Endodermal cell (in vitro differentiated cells): ENCODE measurements at regions not wholly inside any gene's neighbourhood (a gene's known extent, or its start where the extent isn't known, plus 50 kb on each side); places are given as distances from the start of the nearest gene placed in this dataset.
"Not testable (repeated sequence)": the region's sequence is repeated elsewhere in the genome, so short reads cannot be mapped to it uniquely, and the experiment has no call there.

ENCODE experiments used
- DNase-seq: peaks from one replicate; pipeline ENCODE4 v3.0.0-alpha.2; 2017
- H3K27ac ChIP-seq: 2 replicates; pipeline ENCODE4 v1.5.1; 2013; ENCODE audit warnings: mild to moderate bottlenecking, low read depth, low read length, moderate library complexity
- H3K27me3 ChIP-seq: 2 replicates; pipeline ENCODE4 v1.6.1; 2013; ENCODE audit warnings: mild to moderate bottlenecking, low read length, moderate library complexity; ENCODE audit not compliant: insufficient read depth, control insufficient read depth, poor library complexity, severe bottlenecking
- H3K36me3 ChIP-seq: 2 replicates; pipeline ENCODE4 v1.7.0; 2013; ENCODE audit warnings: mild to moderate bottlenecking, low read length, moderate library complexity; ENCODE audit not compliant: control insufficient read depth, insufficient read depth
- H3K4me1 ChIP-seq: one replicate; pipeline ENCODE4 v1.7.0; 2013; ENCODE audit warnings: low read length; ENCODE audit not compliant: control insufficient read depth, insufficient read depth
- H3K4me3 ChIP-seq: 2 replicates; pipeline ENCODE4 v1.5.1; 2013; ENCODE audit warnings: mild to moderate bottlenecking, low read length, moderate library complexity
- H3K9ac ChIP-seq: 2 replicates; pipeline ENCODE4 v1.6.1; 2013; ENCODE audit warnings: mild to moderate bottlenecking, low read length, moderate library complexity; ENCODE audit not compliant: poor library complexity, severe bottlenecking; ENCODE audit errors: extremely low read depth
- H3K9me3 ChIP-seq: 2 replicates; pipeline ENCODE4 v1.6.1; 2013; ENCODE audit warnings: mild to moderate bottlenecking, low read length, moderate library complexity; ENCODE audit not compliant: control insufficient read depth
- H3K27ac Mint-ChIP-seq: 2 replicates; pipeline ENCODE4 v1.8.0; 2020; ENCODE audit warnings: mixed read lengths
- H3K27me3 Mint-ChIP-seq: 2 replicates; pipeline ENCODE4 v1.8.0; 2021; ENCODE audit warnings: mild to moderate bottlenecking, mixed read lengths; ENCODE audit not compliant: insufficient read depth
- H3K36me3 Mint-ChIP-seq: 2 replicates; pipeline ENCODE4 v1.8.0; 2020; ENCODE audit warnings: low read depth, mixed read lengths
- H3K4me1 Mint-ChIP-seq: 2 replicates; pipeline ENCODE4 v1.8.0; 2020; ENCODE audit warnings: mixed read lengths
- H3K4me3 Mint-ChIP-seq: 2 replicates; pipeline ENCODE4 v1.8.0; 2020; ENCODE audit warnings: mild to moderate bottlenecking, moderate library complexity, mixed read lengths
- H3K9me3 Mint-ChIP-seq: 2 replicates; pipeline ENCODE4 v1.8.0; 2020; ENCODE audit warnings: mild to moderate bottlenecking, mixed read lengths
- WGBS, 2 experiments: methylation state at CpG; one replicate each; pipeline versions ENCODE4 v1.1.5 to v1.1.7; 2013; ENCODE audit warnings: missing lambda C conversion rate in 2 of 2, mixed read lengths in 1 of 2; ENCODE audit not compliant: insufficient coverage in 1 of 2, insufficient read length in 1 of 2; 5-methylcytosine and 5-hydroxymethylcytosine counted together

GRCh38 chr15:22599526-22600320 lies 141.0 kb downstream of the GOLGA6L22 start:
- H3K27ac ChIP-seq, H3K36me3 Mint-ChIP-seq, H3K9me3 Mint-ChIP-seq, H3K9ac ChIP-seq, H3K4me3 Mint-ChIP-seq, H3K4me1 ChIP-seq, H3K9me3 ChIP-seq, H3K27ac Mint-ChIP-seq, H3K4me3 ChIP-seq, H3K36me3 ChIP-seq, H3K27me3 ChIP-seq, H3K4me1 Mint-ChIP-seq, DNase-seq, H3K27me3 Mint-ChIP-seq: not testable (repeated sequence)
- WGBS, 2 experiments = 80 to 96% methylated on average over 2 to 25 of the region's 30 CpGs

- H3K4me3 Mint-ChIP-seq, H3K27ac Mint-ChIP-seq, H3K9me3 Mint-ChIP-seq, DNase-seq, H3K27me3 Mint-ChIP-seq, H3K36me3 ChIP-seq, H3K4me1 ChIP-seq, H3K27me3 ChIP-seq, H3K9me3 ChIP-seq, H3K27ac ChIP-seq, H3K4me3 ChIP-seq, H3K9ac ChIP-seq, H3K4me1 Mint-ChIP-seq, H3K36me3 Mint-ChIP-seq: not testable (repeated sequence)
- WGBS, 2 experiments = 67% methylated on average over 6 of the region's 9 CpGs; no CpG with 5 or more reads in 1 of the 2 experiments
These were observed 158.3 kb downstream of the GOLGA6L22 start for GRCh38 chr15:22616976-22617375.

- not testable (repeated sequence) for H3K36me3 ChIP-seq, H3K36me3 Mint-ChIP-seq, H3K4me3 ChIP-seq, H3K27ac Mint-ChIP-seq, H3K9me3 Mint-ChIP-seq, H3K4me3 Mint-ChIP-seq, DNase-seq, H3K9me3 ChIP-seq, H3K27me3 ChIP-seq, H3K27me3 Mint-ChIP-seq, H3K9ac ChIP-seq, H3K4me1 Mint-ChIP-seq, H3K4me1 ChIP-seq, H3K27ac ChIP-seq
- WGBS, 2 experiments = 84% methylated on average over 2 of the region's 3 CpGs; no CpG with 5 or more reads in 1 of the 2 experiments
These were observed 154.7 kb upstream of the NIPA1 start for GRCh38 chr15:22631789-22632188.

GRCh38 chr15:22639983-22640382 lies 146.5 kb upstream of the NIPA1 start:
- H3K4me3 Mint-ChIP-seq, H3K9ac ChIP-seq, H3K27me3 ChIP-seq, H3K27ac Mint-ChIP-seq, DNase-seq, H3K4me3 ChIP-seq, H3K27ac ChIP-seq, H3K27me3 Mint-ChIP-seq, H3K4me1 Mint-ChIP-seq, H3K36me3 ChIP-seq, H3K9me3 ChIP-seq, H3K4me1 ChIP-seq, H3K9me3 Mint-ChIP-seq, H3K36me3 Mint-ChIP-seq: not testable (repeated sequence)
- 86% methylated on average over 2 of the region's 2 CpGs; no CpG with 5 or more reads in 1 of the 2 experiments for WGBS, 2 experiments

GRCh38 chr15:22649458-22649857 lies 137.0 kb upstream of the NIPA1 start:
- H3K27me3 ChIP-seq, H3K9ac ChIP-seq, H3K4me3 ChIP-seq, H3K36me3 Mint-ChIP-seq, H3K4me1 Mint-ChIP-seq, H3K27me3 Mint-ChIP-seq, H3K36me3 ChIP-seq, H3K9me3 ChIP-seq, H3K9me3 Mint-ChIP-seq, H3K4me3 Mint-ChIP-seq, H3K27ac ChIP-seq, H3K27ac Mint-ChIP-seq, H3K4me1 ChIP-seq, DNase-seq: not testable (repeated sequence)
- 74 to 100% methylated on average over 1 to 4 of the region's 4 CpGs for whole genome bisulfite sequencing, 2 experiments

GRCh38 chr15:22651179-22651578 lies 135.3 kb upstream of the NIPA1 start:
- not testable (repeated sequence) for H3K9me3 ChIP-seq, H3K27ac ChIP-seq, H3K9me3 Mint-ChIP-seq, H3K4me1 Mint-ChIP-seq, H3K4me1 ChIP-seq, H3K9ac ChIP-seq, H3K27ac Mint-ChIP-seq, H3K4me3 Mint-ChIP-seq, H3K27me3 Mint-ChIP-seq, H3K27me3 ChIP-seq, DNase-seq, H3K36me3 Mint-ChIP-seq, H3K4me3 ChIP-seq, H3K36me3 ChIP-seq
- 86% methylated on average over 2 of the region's 2 CpGs; no CpG with 5 or more reads in 1 of the 2 experiments for WGBS, 2 experiments

- 0% methylated on average over 4 to 94 of the region's 110 CpGs for WGBS, 2 experiments
These were observed 122.0 kb upstream of the NIPA1 start for GRCh38 chr15:22664294-22665058.

More at GRCh38 chr15:22664294-22665058, 122.0 kb upstream of the NIPA1 start:
- H3K36me3 Mint-ChIP-seq, H3K36me3 ChIP-seq, H3K4me3 ChIP-seq, H3K27ac Mint-ChIP-seq, H3K4me1 Mint-ChIP-seq, H3K9ac ChIP-seq, H3K9me3 ChIP-seq, H3K27ac ChIP-seq, H3K9me3 Mint-ChIP-seq, H3K4me1 ChIP-seq: not testable (repeated sequence)
- peak; percentile 63 for DNase-seq
- Mint-ChIP-seq H3K4me3 (peak overlapping the region; percentile 40), H3K27me3 (peaks cover 20% of the 10 kb centered on the region)
- peaks cover 18% of the 10 kb centered on the region for H3K27me3 ChIP-seq
